ENCODE measurements at regions not wholly inside any gene's neighbourhood (a gene's known extent, or its start where the extent isn't known, plus 50 kb on each side); places are given as distances from the start of the nearest gene placed in this dataset.

DNA sequence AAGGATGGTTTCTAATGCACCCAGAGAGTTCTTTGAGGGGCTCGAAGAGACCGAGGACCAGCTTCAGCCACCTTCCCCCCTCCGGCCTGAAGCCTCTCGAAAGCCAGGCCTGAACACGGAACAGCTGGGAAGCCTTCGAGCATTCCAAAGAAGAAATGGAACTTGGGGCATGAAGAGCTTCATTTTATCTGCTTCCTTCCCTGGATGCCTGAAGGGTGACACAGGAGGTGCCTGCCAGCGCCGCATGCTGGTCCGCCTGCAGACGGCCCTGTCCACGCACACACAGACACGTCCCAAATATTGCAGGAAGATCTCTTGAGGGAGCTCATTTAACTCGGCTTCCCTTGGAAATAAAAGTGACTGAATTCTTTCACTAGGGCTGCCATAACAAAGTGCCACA lies 73.7 kb downstream of the TOMM20 start:
- TF ChIP-seq, protein P1, sequence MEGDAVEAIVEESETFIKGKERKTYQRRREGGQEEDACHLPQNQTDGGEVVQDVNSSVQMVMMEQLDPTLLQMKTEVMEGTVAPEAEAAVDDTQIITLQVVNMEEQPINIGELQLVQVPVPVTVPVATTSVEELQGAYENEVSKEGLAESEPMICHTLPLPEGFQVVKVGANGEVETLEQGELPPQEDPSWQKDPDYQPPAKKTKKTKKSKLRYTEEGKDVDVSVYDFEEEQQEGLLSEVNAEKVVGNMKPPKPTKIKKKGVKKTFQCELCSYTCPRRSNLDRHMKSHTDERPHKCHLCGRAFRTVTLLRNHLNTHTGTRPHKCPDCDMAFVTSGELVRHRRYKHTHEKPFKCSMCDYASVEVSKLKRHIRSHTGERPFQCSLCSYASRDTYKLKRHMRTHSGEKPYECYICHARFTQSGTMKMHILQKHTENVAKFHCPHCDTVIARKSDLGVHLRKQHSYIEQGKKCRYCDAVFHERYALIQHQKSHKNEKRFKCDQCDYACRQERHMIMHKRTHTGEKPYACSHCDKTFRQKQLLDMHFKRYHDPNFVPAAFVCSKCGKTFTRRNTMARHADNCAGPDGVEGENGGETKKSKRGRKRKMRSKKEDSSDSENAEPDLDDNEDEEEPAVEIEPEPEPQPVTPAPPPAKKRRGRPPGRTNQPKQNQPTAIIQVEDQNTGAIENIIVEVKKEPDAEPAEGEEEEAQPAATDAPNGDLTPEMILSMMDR (IDR thresholded peaks at IDR 0.05): no peak
- no peak for TF ChIP-seq EZH2 (IDR thresholded peaks at IDR 0.05)

Measured in neural progenitor cell (in vitro differentiated cells).